ENCODE measurements at regions not wholly inside any gene's neighbourhood (a gene's known extent, or its start where the extent isn't known, plus 50 kb on each side); places are given as distances from the start of the nearest gene placed in this dataset.

DNA sequence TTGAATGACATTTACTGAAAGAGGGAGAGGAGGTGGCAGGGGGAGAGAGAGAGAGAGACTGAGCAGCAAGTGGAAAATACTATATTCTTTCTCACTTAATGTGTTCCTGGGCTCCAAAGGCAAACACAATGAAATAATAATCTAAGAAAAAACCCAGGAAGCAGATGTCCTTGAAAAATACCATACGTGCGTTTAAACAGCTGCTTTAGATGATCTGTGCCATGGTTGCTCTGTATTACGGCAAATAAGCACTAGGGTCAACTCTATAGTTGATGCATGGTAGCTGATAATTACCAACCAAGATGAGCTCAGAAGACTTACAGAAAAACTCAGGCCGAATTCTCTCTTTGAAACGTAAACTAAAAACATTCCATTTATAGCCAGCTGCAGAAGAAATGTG, 410.3 kb upstream of the TBL1XR1 start:
- TF ChIP-seq, protein P1, sequence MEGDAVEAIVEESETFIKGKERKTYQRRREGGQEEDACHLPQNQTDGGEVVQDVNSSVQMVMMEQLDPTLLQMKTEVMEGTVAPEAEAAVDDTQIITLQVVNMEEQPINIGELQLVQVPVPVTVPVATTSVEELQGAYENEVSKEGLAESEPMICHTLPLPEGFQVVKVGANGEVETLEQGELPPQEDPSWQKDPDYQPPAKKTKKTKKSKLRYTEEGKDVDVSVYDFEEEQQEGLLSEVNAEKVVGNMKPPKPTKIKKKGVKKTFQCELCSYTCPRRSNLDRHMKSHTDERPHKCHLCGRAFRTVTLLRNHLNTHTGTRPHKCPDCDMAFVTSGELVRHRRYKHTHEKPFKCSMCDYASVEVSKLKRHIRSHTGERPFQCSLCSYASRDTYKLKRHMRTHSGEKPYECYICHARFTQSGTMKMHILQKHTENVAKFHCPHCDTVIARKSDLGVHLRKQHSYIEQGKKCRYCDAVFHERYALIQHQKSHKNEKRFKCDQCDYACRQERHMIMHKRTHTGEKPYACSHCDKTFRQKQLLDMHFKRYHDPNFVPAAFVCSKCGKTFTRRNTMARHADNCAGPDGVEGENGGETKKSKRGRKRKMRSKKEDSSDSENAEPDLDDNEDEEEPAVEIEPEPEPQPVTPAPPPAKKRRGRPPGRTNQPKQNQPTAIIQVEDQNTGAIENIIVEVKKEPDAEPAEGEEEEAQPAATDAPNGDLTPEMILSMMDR (IDR thresholded peaks at IDR 0.05): no peak
- Mint-ChIP-seq H3K27ac (peak overlapping the region; percentile 27), H3K27me3 (ENCODE audit: low read depth, poor library complexity) (peaks cover 6% of the 10 kb centered on the region), H3K4me1 (peaks cover 50% of the 10 kb centered on the region), H3K9me3 (peaks cover 19% of the 10 kb centered on the region), H3K4me3 (no peak overlapping the region), H3K36me3 (ENCODE audit: low read depth) (peaks cover 10% of the 10 kb centered on the region)
- DNase-seq: no peak

DNA sequence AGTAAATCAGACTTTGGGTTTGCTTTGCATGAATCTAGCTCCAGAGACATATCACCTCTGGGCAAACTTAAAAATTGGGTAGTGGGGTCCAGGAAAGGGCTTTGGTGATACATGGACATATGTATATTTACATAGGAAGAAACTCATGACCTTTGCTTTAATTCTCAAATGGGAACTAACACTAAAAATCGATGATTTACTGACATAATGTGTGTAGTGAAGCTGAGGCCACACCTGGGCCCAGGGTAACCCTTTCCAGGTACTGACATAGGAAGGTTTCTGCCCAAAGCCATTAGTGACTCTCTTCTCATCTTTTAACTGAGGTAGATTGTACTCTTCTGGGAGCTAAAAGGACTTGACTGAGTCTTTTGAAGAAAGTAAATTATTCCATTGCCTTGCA, 411.2 kb upstream of the TBL1XR1 start:
- Mint-ChIP-seq H3K27me3 (ENCODE audit: low read depth, poor library complexity) (peaks cover 6% of the 10 kb centered on the region), H3K9me3 (peaks cover 19% of the 10 kb centered on the region), H3K4me3 (no peak overlapping the region), H3K4me1 (peaks cover 46% of the 10 kb centered on the region), H3K36me3 (ENCODE audit: low read depth) (peaks cover 13% of the 10 kb centered on the region), H3K27ac (no peak overlapping the region)
- DNase-seq: no peak
- TF ChIP-seq, protein P1 (IDR thresholded peaks at IDR 0.05): no peak

DNA sequence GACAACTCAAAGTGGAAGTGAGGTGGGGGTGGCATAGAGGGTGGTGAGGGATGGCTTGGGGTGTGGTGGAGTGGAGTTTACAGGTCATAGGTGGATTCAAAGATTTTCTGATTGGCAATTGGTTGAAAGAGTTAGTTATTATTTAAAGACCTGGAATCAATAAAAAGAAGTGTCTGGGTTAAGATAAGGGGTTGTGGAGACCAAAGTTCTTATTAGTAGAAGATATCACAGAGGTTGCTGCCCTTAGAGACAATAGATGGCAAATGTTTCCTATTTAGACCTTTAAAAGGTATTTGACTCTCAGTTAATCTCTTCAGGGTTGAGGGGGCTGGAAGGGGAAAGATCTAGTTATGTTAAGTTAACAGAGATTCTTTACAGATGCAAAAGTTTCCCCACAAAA, 412.3 kb upstream of the TBL1XR1 start:
- H3K27me3 Mint-ChIP-seq (ENCODE audit: low read depth, poor library complexity): peaks cover 6% of the 10 kb centered on the region
- H3K4me1 Mint-ChIP-seq: peaks cover 43% of the 10 kb centered on the region
- H3K4me3 Mint-ChIP-seq: no peak overlapping the region
- no peak for DNase-seq
- H3K27ac Mint-ChIP-seq: no peak overlapping the region
- H3K36me3 Mint-ChIP-seq (ENCODE audit: low read depth): peaks cover 15% of the 10 kb centered on the region
- H3K9me3 Mint-ChIP-seq: peaks cover 21% of the 10 kb centered on the region
- TF ChIP-seq, protein P1 (IDR thresholded peaks at IDR 0.05): no peak

DNA sequence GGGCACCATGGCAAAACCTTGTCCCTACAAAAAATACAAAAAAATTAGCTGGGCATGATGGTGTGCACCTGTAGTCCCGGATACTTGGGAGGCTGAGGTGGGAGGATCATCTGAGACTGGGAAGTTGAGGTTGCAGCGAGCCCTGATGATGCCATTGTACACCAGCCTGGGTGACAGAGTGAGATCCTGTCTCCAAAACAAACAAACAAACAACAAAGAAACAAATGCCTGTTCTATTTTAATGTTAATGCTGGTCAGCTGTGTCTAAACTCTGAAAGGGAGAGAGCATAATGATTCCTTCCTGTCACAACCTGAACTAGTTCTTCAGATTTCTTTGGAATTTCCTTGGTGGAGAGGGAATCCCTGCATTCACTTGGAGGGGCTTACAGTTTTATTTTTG, 413.0 kb upstream of the TBL1XR1 start:
- Mint-ChIP-seq H3K4me1 (peaks cover 48% of the 10 kb centered on the region), H3K4me3 (no peak overlapping the region), H3K27me3 (ENCODE audit: low read depth, poor library complexity) (peaks cover 6% of the 10 kb centered on the region), H3K9me3 (peaks cover 15% of the 10 kb centered on the region), H3K27ac (peak overlapping the region; percentile 62), H3K36me3 (ENCODE audit: low read depth) (peaks cover 10% of the 10 kb centered on the region)
- TF ChIP-seq, protein P1 (IDR thresholded peaks at IDR 0.05): no peak
- no peak for DNase-seq

DNA sequence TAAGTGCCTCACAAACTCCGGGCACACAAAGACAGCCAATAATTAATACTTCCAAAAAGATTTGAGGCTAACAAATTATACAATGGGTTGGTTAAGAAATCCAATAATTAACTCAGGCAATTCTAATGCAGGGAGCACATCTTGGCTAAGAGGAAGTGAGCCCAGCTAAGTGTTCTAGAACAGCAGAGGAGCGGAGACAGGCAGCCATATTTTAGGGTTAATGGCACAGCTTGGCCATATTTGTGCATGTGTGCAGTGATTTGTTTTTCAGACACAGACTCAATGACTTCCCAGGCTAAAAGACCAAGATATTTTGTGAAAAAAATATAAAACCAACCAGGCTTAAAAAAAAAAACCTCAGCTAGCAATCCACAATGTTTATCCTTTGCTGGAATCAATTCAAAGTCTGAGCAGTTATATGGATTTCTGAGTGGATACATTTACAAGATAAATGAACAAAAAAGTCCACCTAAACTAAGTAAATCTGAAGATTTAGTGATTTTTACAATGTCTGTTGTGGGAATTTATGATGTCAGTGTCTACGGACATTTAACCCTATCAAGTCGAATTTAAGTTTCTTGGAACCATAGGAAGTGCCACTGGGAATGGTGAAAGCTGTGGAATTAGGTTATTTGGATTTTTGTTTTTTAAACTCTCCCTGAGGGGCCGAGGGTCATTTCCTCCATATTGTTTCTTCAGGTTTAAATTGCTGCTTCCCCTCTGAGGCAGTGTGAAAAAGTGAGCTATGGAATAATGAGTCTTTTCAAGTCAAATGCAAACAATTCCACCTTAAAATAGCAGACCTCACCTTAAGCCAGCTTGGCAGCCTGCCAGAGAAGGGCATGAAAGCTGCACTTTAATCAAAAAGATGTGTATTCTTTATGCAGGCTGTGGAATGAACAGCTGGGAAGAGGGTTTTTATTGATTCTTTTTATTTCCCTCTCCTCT, 413.7 kb upstream of the TBL1XR1 start:
- Mint-ChIP-seq H3K4me1 (peaks cover 50% of the 10 kb centered on the region), H3K4me3 (no peak overlapping the region), H3K36me3 (ENCODE audit: low read depth) (peaks cover 5% of the 10 kb centered on the region)

More for the DNA sequence above, 413.7 kb upstream of the TBL1XR1 start:
- TF ChIP-seq, protein P1 (IDR thresholded peaks at IDR 0.05): no peak
- Mint-ChIP-seq H3K9me3 (peaks cover 8% of the 10 kb centered on the region), H3K27ac (peak overlapping the region; percentile 88), H3K27me3 (ENCODE audit: low read depth, poor library complexity) (peaks cover 6% of the 10 kb centered on the region)
- DNase-seq: no peak
